Choroid plexus epithelial cell (primary cell): ENCODE measurements at regions not wholly inside any gene's neighbourhood (a gene's known extent, or its start where the extent isn't known, plus 50 kb on each side); places are given as distances from the start of the nearest gene placed in this dataset.

Experiments used
- DNase-seq: peaks from one replicate; pipeline ENCODE4 v3.0.0-alpha.2; 2010; ENCODE audit warnings: low read depth
- H3K4me3 ChIP-seq: 2 replicates; pipeline ENCODE4 v1.5.1; 2011; ENCODE audit warnings: low read depth, mild to moderate bottlenecking, control low read depth, low read length, moderate library complexity
- CTCF ChIP-seq: conservative IDR thresholded peaks from 2 replicates; pipeline ENCODE4 v1.5.1; 2011; ENCODE audit warnings: low read depth, mild to moderate bottlenecking, control low read depth, inconsistent platforms, low read length, moderate library complexity

DNA sequence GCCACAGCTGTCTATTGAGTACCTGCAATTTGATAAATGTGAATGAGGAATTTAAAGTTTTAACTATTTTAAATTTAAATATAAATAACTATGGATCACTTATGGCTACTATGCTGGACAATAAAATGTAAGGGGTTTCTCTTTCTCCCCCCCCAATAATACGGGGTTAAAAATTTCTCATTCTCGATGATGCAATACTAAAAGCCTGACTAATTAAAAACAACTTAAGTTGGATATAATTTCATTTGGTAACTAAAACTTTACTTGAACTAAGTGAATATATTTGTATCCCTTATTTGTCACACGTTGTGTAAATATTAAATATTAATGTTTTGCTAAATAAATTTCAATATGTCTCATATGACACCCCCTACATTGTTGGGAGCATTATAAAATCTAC is 297.3 kb downstream of the GRB14 start:
- DNase-seq = no peak
- TF ChIP-seq CTCF = no peak
- H3K4me3 ChIP-seq = no peak overlapping the region

DNA sequence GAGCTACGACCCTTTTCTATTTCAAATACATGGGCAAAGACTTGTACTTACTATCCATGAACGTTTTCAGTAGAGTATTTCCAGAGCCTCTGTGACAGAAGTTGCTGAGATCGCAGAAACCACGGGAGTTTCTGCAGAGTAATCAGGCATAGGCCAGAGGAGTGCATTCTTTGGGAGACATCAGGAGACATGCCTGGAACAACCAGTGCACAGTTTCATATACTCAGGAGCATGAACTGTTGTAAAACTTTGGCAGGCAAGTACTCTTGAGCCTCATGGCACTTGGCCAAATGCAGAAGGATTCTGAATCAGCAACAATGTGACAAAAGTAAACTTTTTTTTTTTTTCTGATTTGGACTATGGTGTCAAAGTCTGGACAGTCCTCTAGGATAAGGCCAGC is 307.1 kb downstream of the GRB14 start:
- peak; percentile 69 for DNase-seq
- H3K4me3 ChIP-seq = no peak overlapping the region
- no peak for TF ChIP-seq CTCF

DNA sequence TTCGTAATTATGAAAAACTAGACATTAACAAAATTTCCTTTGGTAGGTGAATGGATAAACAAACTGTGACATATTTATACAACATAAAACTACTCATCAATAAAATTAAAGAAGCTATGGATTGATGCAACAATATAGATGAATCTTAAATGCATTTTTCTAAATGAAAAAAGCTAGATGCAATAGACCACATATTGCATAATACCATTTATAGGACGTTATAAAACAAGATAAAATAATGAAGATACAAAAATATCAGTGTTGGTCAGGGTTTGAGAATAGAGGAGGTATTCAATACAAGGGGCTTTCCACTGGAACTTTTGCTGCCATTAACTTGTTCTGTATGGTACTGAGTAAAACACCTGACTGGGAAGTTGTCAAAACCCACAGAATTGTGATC is 314.4 kb downstream of the GRB14 start:
- TF ChIP-seq CTCF = no peak

GRCh38 chr2:164302786-164303185 is 318.5 kb downstream of the GRB14 start:
- TF ChIP-seq CTCF = no peak

More for the DNA sequence above, 314.4 kb downstream of the GRB14 start:
- DNase-seq = no peak
- H3K4me3 ChIP-seq = no peak overlapping the region

GRCh38 chr2:164288235-164288634 is 333.0 kb downstream of the GRB14 start:
- TF ChIP-seq CTCF = no peak
- no peak for DNase-seq
- no peak overlapping the region for H3K4me3 ChIP-seq

More at GRCh38 chr2:164302786-164303185, 318.5 kb downstream of the GRB14 start:
- H3K4me3 ChIP-seq = no peak overlapping the region
- no peak for DNase-seq

DNA sequence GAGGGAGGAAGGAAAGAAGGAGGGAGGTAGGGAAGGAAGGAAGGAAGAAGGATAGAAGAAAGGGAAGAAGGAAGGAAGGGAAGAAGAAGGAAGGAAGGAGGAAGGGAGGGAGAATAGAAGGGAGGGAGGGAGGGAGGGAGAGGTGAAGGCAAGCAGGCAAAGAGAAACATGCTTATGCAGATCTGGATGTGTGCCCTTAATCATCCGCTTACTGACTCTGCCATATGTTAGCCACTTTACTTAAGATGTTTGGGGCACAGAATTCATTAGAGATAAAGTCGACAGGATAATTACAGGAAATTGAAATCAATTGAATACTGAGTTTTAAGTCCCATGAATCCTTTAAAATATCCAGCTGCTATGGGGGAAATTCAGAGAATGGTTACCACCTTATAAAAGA is 334.2 kb downstream of the GRB14 start:
- TF ChIP-seq CTCF = no peak
- no peak for DNase-seq
- no peak overlapping the region for H3K4me3 ChIP-seq

- TF ChIP-seq CTCF = no peak
- no peak for DNase-seq
- H3K4me3 ChIP-seq = no peak overlapping the region
Measured at GRCh38 chr2:164285576-164285975, 335.7 kb downstream of the GRB14 start.
